Fibroblast of skin of back (primary cell): ENCODE measurements at regions not wholly inside any gene's neighbourhood (a gene's known extent, or its start where the extent isn't known, plus 50 kb on each side); places are given as distances from the start of the nearest gene placed in this dataset.
"Not testable (repeated sequence)": the region's sequence is repeated elsewhere in the genome, so short reads cannot be mapped to it uniquely, and the experiment has no call there.

ENCODE experiments used
- DNase-seq: peaks from one replicate; pipeline ENCODE4 v3.0.0-alpha.2; 2013

- peak; percentile 34 for DNase-seq
Observed at GRCh38 chr1:198809247-198809646, 170.4 kb downstream of the PTPRC start.

DNA sequence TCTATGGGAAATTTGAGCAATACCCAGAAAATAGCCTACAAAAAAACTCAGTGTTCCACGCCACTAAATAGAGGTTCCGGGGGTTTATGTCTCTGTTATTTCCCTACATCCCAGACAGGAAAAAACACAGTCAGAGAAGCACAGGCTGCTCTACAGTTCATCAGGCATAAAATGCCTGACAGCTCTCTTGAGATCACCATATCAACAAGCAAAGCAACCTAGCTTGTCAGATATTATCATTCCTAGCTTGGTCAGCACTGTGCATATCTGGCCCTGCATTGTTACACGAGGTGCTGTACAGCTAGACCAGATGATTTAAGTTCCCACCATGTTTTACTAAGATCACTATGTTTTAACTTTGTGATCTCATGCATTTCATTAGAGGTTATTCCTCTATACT, 172.6 kb downstream of the PTPRC start:
- DNase-seq, result no peak

- no peak for DNase-seq
Observed at GRCh38 chr1:198823626-198824025, 184.8 kb downstream of the PTPRC start.

- DNase-seq, result no peak
Observed at GRCh38 chr1:198825254-198825653, 186.4 kb downstream of the PTPRC start.

GRCh38 chr1:198829356-198829755, 190.5 kb downstream of the PTPRC start:
- DNase-seq, result no peak

DNA sequence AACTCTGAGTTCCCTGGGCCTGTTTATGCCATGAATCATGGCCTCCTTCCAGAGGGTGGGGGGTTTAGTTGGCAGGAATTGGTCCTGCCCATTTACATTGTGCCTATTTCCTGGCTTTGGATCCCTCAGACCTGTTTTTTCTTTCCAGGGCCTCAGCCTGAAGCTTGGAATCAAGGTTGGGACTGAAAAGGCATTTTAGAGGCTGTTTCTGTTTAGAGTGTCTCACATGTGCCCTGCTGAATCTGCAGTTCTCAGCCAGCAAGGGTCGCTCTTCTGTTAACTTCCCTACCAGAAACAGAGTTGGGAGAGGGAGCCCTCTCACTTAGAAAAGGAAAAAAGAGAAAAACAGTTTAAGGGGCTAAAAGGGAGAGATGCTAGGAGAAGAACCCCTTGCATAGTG, 191.1 kb downstream of the PTPRC start:
- peak; percentile 22 for DNase-seq

GRCh38 chr1:198830412-198830811, 191.6 kb downstream of the PTPRC start:
- DNase-seq, result no peak

GRCh38 chr1:198833706-198834503, 195.1 kb downstream of the PTPRC start:
- no peak for DNase-seq

DNA sequence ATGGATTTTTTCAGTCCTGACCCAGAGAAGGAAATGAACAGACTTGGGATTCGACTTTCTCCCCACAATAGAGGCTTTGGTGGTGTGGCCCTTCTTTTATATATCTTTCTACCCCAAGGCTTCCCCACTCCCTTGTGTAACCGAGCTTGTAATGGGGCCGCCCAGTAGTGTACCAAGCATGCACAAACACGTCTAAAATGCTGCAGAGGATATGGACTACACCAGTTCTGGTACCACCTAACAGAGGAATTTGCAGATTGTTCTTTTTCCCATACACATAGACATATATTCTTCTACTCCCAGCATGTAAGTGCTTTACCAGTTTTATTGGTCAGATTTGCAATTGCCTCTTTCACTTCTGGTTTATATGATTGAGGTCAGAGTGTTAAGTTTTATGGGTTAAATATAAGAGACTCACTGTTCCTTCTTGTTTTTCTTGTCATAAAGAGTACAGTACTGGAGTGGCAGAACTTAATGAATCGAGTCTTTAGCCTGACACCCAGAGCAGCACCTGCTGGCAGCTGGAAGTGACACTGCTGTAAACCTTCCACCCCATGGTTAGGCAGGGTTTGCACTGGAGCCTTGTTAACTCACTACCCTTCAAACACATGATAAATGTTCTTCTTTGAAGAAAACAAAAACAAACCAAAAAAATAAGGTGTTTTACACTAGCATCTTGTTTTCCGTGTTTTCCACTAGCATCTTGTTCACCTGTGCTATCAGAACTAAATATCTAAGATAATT, 198.6 kb downstream of the PTPRC start:
- DNase-seq, result no peak

DNA sequence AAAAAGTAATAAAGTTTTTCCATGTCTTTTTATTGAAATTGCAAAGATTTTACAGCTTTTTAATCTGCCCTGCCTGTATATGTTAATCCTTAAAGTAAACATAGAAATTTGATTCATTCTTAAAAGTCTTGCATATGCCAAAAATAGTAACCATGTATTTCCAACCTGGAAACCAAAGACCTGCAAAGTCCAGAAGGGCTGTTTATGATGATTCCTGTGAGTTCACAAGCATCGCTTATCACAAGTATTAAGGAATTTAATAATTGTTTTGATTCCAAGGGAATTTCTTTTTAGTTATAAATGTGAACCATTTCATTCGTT, 199.1 kb downstream of the PTPRC start:
- DNase-seq, result no peak

DNA sequence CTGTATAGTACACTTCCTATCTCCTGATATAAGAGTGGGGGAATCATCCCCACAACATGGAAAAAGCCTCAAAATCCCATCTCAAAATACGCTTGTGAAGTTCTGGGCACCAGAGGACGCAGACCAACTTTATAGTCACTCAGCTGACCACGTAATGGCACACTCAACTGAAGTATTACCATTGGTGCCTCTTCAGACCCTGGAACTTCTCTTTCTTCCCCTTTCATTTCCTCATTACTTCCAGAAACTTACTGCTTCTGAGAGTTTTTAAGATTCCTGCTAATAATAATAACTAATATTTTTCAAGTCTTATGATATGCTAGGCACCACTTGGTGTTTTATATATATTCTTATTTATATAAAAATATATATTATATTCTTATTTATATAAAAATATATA, 202.6 kb downstream of the PTPRC start:
- DNase-seq, result no peak

- no peak for DNase-seq
Observed at GRCh38 chr1:198842686-198843085, 203.8 kb downstream of the PTPRC start.

DNA sequence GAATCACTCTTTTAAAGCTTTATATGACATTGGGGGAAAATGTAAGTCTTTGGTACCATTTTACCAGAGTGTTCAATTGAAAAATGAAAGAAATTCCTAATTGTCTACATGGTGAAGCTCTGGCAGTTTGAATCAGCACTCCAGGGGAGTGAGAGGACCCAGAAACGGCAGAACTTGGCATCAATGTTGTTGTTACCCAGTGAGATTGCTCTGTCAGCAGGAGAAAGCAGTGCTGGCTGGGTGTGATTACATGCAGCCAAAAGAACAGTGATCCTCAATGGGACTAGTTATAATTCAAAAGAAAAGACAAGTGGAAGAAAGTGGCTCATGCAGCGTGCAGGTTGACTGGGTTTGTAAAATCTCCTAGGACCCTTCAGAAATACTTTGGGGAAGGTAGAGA, 206.4 kb downstream of the PTPRC start:
- no peak for DNase-seq

- DNase-seq, result peak; percentile 53
Observed at GRCh38 chr1:198845851-198846250, 207.0 kb downstream of the PTPRC start.

DNA sequence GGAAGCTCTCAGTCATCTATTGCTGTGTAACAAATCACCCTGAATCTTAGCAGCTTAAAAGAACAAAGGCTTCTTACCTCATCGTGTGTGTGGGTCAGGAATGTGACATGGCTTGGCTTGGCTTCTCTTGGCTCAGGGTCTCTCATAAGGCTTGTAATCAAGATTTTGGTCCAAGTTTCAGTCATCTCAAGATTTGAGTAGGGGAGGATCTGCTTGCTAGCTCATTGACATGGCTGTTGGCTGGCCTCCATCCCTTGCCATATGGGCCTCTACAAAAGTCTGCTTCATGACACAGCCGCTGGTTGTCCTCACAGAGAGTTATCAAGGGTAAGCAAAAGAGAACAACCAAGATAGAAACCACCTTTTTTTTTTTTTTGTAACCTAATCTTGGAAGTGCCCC, 207.7 kb downstream of the PTPRC start:
- no peak for DNase-seq

GRCh38 chr1:198848206-198848605, 209.4 kb downstream of the PTPRC start:
- DNase-seq, result peak; percentile 20

DNA sequence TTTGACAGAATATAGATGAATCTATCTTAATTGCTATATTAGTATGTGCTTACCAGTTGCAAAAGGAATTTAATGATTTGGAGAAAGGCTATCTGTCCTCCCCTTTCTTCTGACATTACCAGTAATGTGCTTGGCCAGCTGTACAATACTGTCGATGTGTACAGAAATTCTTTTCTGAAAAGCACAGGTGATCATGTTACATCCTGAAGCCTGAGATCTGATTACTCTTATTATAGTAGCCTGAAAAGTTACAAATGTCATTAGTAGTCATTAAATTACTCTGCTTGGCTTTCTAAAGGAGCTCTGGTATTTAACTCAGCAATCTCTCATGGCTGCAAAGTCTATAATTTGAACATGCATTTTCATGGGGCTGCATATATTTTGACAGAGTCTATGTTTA, 209.8 kb downstream of the PTPRC start:
- DNase-seq, result no peak

DNA sequence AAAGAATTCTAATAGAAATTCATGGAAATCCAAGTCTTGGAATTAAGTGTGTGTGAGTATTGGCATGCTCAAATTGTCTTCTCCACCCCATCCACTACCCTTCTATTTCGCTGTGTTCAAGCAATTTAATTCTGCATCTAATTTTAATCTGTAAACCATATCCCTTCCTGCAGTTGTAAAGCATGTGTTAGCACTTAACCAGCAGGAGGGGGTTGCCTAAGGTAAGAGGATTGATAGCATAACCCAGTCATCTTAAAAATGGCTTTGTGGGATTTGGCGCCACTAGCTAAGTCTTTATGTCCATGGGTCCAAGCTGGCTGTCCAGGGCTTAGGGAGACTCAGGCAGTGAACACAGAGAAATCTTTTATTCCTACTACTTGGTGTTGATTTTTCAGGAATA, 210.3 kb downstream of the PTPRC start:
- no peak for DNase-seq

DNA sequence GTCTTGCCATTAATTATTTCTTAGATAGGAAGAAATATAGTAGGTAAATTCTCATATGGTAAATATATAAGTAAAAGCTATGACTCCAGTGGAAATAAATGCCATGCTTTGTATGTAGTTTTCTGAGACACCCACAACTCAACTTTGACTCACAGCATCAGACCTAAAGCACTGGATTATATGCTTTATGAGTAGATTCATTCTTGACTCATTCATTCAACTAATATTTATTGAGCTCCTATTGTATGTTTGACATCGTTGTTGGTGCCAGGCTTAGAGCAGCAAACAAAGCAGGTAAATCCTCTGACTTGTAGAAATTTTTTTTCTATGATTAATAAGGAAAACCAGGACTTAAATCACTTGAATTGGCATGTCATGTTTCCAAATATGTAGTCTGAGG, 211.4 kb downstream of the PTPRC start:
- peak; percentile 4 for DNase-seq

DNA sequence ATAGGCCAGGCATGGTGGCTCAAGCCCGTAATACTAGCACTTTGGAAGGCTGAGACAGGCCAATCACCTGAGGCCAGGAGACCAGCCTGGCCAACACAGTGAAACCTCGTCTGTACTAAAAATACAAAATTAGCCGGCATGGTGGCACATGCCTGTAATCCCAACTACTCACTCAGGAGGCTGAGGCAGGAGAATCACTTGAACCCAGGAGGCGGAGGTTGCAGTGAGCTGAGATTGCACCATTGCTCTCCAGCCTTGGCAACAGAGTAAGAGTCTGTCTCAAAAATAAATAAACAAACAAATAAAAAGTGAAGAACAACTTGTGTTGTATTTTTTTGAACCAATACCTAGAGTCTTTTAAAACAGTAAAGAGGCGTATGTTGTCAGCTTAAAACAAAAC, 212.1 kb downstream of the PTPRC start:
- not testable (repeated sequence) for DNase-seq

DNA sequence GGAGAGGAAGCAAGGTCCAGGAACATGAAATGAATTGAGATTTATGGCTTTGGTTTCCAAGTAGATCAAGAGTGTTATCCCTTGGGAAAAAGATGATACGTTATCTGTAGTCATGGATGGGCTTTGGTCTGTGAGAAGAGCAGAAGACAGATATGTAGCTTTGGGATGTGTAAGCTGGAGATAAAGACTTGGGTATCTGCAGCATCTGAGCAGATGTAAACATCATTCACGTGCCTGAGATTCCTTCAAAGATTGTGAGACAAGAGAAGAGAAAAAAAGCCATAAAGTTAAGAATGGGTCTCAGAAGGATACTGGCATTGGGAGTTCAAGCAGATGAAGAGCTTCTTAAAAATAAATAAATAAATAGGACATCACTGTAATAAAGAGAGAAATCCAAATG, 217.8 kb downstream of the PTPRC start:
- no peak for DNase-seq

GRCh38 chr1:198858033-198858432, 219.2 kb downstream of the PTPRC start:
- no peak for DNase-seq

- DNase-seq, result no peak
Observed at GRCh38 chr1:198860371-198860770, 221.5 kb downstream of the PTPRC start.

GRCh38 chr1:198861636-198862035, 222.8 kb downstream of the PTPRC start:
- no peak for DNase-seq
